ENCODE measurements at regions not wholly inside any gene's neighbourhood (a gene's known extent, or its start where the extent isn't known, plus 50 kb on each side); places are given as distances from the start of the nearest gene placed in this dataset.

- 0 out of 2 replicates have a peak, but pooled peaks have one; percentile 8 for TF ChIP-seq TCF12 (IDR thresholded peaks at IDR 0.05; ENCODE audit: low read depth)
These were observed 53.6 kb upstream of the IQSEC3 start for GRCh38 chr12:12725-13640.

- TF ChIP-seq TCF12 (IDR thresholded peaks at IDR 0.05; ENCODE audit: low read depth) (peak; percentile 16; the same call in 1 of the 2 replicates), MAX (IDR thresholded peaks at IDR 0.05) (0 out of 2 replicates have a peak, but pooled peaks have one; percentile 17)
These were observed 52.7 kb upstream of the IQSEC3 start for GRCh38 chr12:13841-14240.
